ENCODE measurements at regions not wholly inside any gene's neighbourhood (a gene's known extent, or its start where the extent isn't known, plus 50 kb on each side); places are given as distances from the start of the nearest gene placed in this dataset.

GRCh38 chr15:53395871-53396270 is 363.6 kb downstream of the WDR72 start:
- Histone ChIP-seq H3K36me3 (ENCODE audit: control insufficient read depth, insufficient read depth, low read length, severe bottlenecking) (no peaks in the 10 kb centered on the region), H3K9me3 (ENCODE audit: control insufficient read depth, low read length) (no peaks in the 10 kb centered on the region), H3K27me3 (replicated peaks; ENCODE audit: control insufficient read depth, insufficient read depth, low read length) (no peaks in the 10 kb centered on the region), H3K4me1 (ENCODE audit: control insufficient read depth, insufficient read depth, low read length) (no peaks in the 10 kb centered on the region), H3K4me3 (ENCODE audit: low read length) (no peak overlapping the region), H3K9ac (ENCODE audit: low read length) (no peak overlapping the region)
- no peak for DNase-seq (ENCODE audit: low read depth)

GRCh38 chr15:53390549-53390948 is 368.9 kb downstream of the WDR72 start:
- no peaks in the 10 kb centered on the region for H3K27me3 ChIP-seq (replicated peaks; ENCODE audit: control insufficient read depth, insufficient read depth, low read length)
- no peaks in the 10 kb centered on the region for H3K36me3 ChIP-seq (ENCODE audit: control insufficient read depth, insufficient read depth, low read length, severe bottlenecking)
- H3K9me3 ChIP-seq (ENCODE audit: control insufficient read depth, low read length) = no peaks in the 10 kb centered on the region
- H3K4me3 ChIP-seq (ENCODE audit: low read length) = no peak overlapping the region
- H3K4me1 ChIP-seq (ENCODE audit: control insufficient read depth, insufficient read depth, low read length) = no peaks in the 10 kb centered on the region
- no peak for DNase-seq (ENCODE audit: low read depth)
- no peak overlapping the region for H3K9ac ChIP-seq (ENCODE audit: low read length)

- Histone ChIP-seq H3K9ac (ENCODE audit: low read length) (no peak overlapping the region), H3K36me3 (ENCODE audit: control insufficient read depth, insufficient read depth, low read length, severe bottlenecking) (no peaks in the 10 kb centered on the region), H3K4me1 (ENCODE audit: control insufficient read depth, insufficient read depth, low read length) (no peaks in the 10 kb centered on the region), H3K4me3 (ENCODE audit: low read length) (no peak overlapping the region), H3K27me3 (replicated peaks; ENCODE audit: control insufficient read depth, insufficient read depth, low read length) (no peaks in the 10 kb centered on the region), H3K9me3 (ENCODE audit: control insufficient read depth, low read length) (no peaks in the 10 kb centered on the region)
- no peak for DNase-seq (ENCODE audit: low read depth)
Measured at GRCh38 chr15:53389271-53390037, 370.0 kb downstream of the WDR72 start.

- DNase-seq (ENCODE audit: low read depth) = no peak
- H3K9me3 ChIP-seq (ENCODE audit: control insufficient read depth, low read length) = no peaks in the 10 kb centered on the region
Measured at GRCh38 chr15:53384417-53384816, 375.0 kb downstream of the WDR72 start.

GRCh38 chr15:53378096-53378800 is 381.2 kb downstream of the WDR72 start:
- H3K4me3 ChIP-seq (ENCODE audit: low read length) = no peak overlapping the region
- no peaks in the 10 kb centered on the region for H3K27me3 ChIP-seq (replicated peaks; ENCODE audit: control insufficient read depth, insufficient read depth, low read length)
- no peaks in the 10 kb centered on the region for H3K9me3 ChIP-seq (ENCODE audit: control insufficient read depth, low read length)
- no peaks in the 10 kb centered on the region for H3K4me1 ChIP-seq (ENCODE audit: control insufficient read depth, insufficient read depth, low read length)
- H3K9ac ChIP-seq (ENCODE audit: low read length) = no peak overlapping the region
- no peaks in the 10 kb centered on the region for H3K36me3 ChIP-seq (ENCODE audit: control insufficient read depth, insufficient read depth, low read length, severe bottlenecking)
- no peak for DNase-seq (ENCODE audit: low read depth)

More at GRCh38 chr15:53384417-53384816, 375.0 kb downstream of the WDR72 start:
- Histone ChIP-seq H3K36me3 (ENCODE audit: control insufficient read depth, insufficient read depth, low read length, severe bottlenecking) (no peaks in the 10 kb centered on the region), H3K9ac (ENCODE audit: low read length) (no peak overlapping the region), H3K27me3 (replicated peaks; ENCODE audit: control insufficient read depth, insufficient read depth, low read length) (no peaks in the 10 kb centered on the region), H3K4me1 (ENCODE audit: control insufficient read depth, insufficient read depth, low read length) (no peaks in the 10 kb centered on the region), H3K4me3 (ENCODE audit: low read length) (no peak overlapping the region)

GRCh38 chr15:53367740-53368139 is 391.7 kb downstream of the WDR72 start:
- DNase-seq (ENCODE audit: low read depth) = no peak
- H3K9me3 ChIP-seq (ENCODE audit: control insufficient read depth, low read length) = peaks cover 17% of the 10 kb centered on the region
- H3K9ac ChIP-seq (ENCODE audit: low read length) = no peak overlapping the region
- no peaks in the 10 kb centered on the region for H3K27me3 ChIP-seq (replicated peaks; ENCODE audit: control insufficient read depth, insufficient read depth, low read length)
- H3K36me3 ChIP-seq (ENCODE audit: control insufficient read depth, insufficient read depth, low read length, severe bottlenecking) = no peaks in the 10 kb centered on the region
- H3K4me1 ChIP-seq (ENCODE audit: control insufficient read depth, insufficient read depth, low read length) = no peaks in the 10 kb centered on the region
- H3K4me3 ChIP-seq (ENCODE audit: low read length) = no peak overlapping the region

- Histone ChIP-seq H3K36me3 (ENCODE audit: control insufficient read depth, insufficient read depth, low read length, severe bottlenecking) (no peaks in the 10 kb centered on the region), H3K4me3 (ENCODE audit: low read length) (no peak overlapping the region), H3K27me3 (replicated peaks; ENCODE audit: control insufficient read depth, insufficient read depth, low read length) (no peaks in the 10 kb centered on the region), H3K4me1 (ENCODE audit: control insufficient read depth, insufficient read depth, low read length) (no peaks in the 10 kb centered on the region), H3K9me3 (ENCODE audit: control insufficient read depth, low read length) (no peaks in the 10 kb centered on the region), H3K9ac (ENCODE audit: low read length) (no peak overlapping the region)
- no peak for DNase-seq (ENCODE audit: low read depth)
Measured at GRCh38 chr15:53360881-53361280, 398.6 kb downstream of the WDR72 start.

GRCh38 chr15:53359038-53359437 is 400.4 kb downstream of the WDR72 start:
- no peak for DNase-seq (ENCODE audit: low read depth)
- Histone ChIP-seq H3K9ac (ENCODE audit: low read length) (no peak overlapping the region), H3K9me3 (ENCODE audit: control insufficient read depth, low read length) (no peaks in the 10 kb centered on the region), H3K36me3 (ENCODE audit: control insufficient read depth, insufficient read depth, low read length, severe bottlenecking) (no peaks in the 10 kb centered on the region), H3K4me3 (ENCODE audit: low read length) (no peak overlapping the region), H3K4me1 (ENCODE audit: control insufficient read depth, insufficient read depth, low read length) (no peaks in the 10 kb centered on the region), H3K27me3 (replicated peaks; ENCODE audit: control insufficient read depth, insufficient read depth, low read length) (no peaks in the 10 kb centered on the region)

GRCh38 chr15:53354874-53355273 is 404.6 kb downstream of the WDR72 start:
- Histone ChIP-seq H3K4me3 (ENCODE audit: low read length) (no peak overlapping the region), H3K4me1 (ENCODE audit: control insufficient read depth, insufficient read depth, low read length) (no peaks in the 10 kb centered on the region), H3K36me3 (ENCODE audit: control insufficient read depth, insufficient read depth, low read length, severe bottlenecking) (no peaks in the 10 kb centered on the region), H3K9ac (ENCODE audit: low read length) (no peak overlapping the region), H3K9me3 (ENCODE audit: control insufficient read depth, low read length) (no peaks in the 10 kb centered on the region), H3K27me3 (replicated peaks; ENCODE audit: control insufficient read depth, insufficient read depth, low read length) (no peaks in the 10 kb centered on the region)
- no peak for DNase-seq (ENCODE audit: low read depth)

GRCh38 chr15:53351373-53351772 is 408.1 kb downstream of the WDR72 start:
- Histone ChIP-seq H3K9me3 (ENCODE audit: control insufficient read depth, low read length) (no peaks in the 10 kb centered on the region), H3K9ac (ENCODE audit: low read length) (no peak overlapping the region), H3K4me3 (ENCODE audit: low read length) (no peak overlapping the region), H3K27me3 (replicated peaks; ENCODE audit: control insufficient read depth, insufficient read depth, low read length) (no peaks in the 10 kb centered on the region), H3K36me3 (ENCODE audit: control insufficient read depth, insufficient read depth, low read length, severe bottlenecking) (no peaks in the 10 kb centered on the region), H3K4me1 (ENCODE audit: control insufficient read depth, insufficient read depth, low read length) (no peaks in the 10 kb centered on the region)
- no peak for DNase-seq (ENCODE audit: low read depth)

- H3K4me3 ChIP-seq (ENCODE audit: low read length) = no peak overlapping the region
- no peak for DNase-seq (ENCODE audit: low read depth)
- H3K9me3 ChIP-seq (ENCODE audit: control insufficient read depth, low read length) = no peaks in the 10 kb centered on the region
- no peaks in the 10 kb centered on the region for H3K36me3 ChIP-seq (ENCODE audit: control insufficient read depth, insufficient read depth, low read length, severe bottlenecking)
- no peak overlapping the region for H3K9ac ChIP-seq (ENCODE audit: low read length)
- H3K27me3 ChIP-seq (replicated peaks; ENCODE audit: control insufficient read depth, insufficient read depth, low read length) = no peaks in the 10 kb centered on the region
- H3K4me1 ChIP-seq (ENCODE audit: control insufficient read depth, insufficient read depth, low read length) = no peaks in the 10 kb centered on the region
Measured at GRCh38 chr15:53346583-53346982, 412.9 kb downstream of the WDR72 start.

Measured in adipocyte (in vitro differentiated cells).